ENCODE measurements at regions not wholly inside any gene's neighbourhood (a gene's known extent, or its start where the extent isn't known, plus 50 kb on each side); places are given as distances from the start of the nearest gene placed in this dataset.

DNA sequence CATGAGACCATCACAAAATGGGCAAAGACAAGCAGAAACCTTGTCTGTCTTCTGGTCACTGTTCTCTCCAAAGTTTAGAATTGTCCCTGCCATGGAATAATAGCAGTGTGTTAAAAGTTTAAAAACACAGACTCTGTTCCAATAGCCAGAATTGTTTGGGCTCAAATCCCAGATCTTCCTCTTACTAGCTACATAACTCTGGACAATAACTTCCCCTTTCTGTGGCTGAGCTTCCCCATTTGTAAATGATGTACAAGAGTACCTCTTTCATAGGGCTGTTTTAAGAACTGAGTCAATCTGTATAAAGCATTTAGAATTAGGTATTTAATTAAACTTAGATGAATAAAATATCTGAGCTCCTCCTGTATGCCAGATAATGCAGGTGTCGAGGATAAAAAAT, 623.0 kb downstream of the NTRK3 start:
- TF ChIP-seq POLR2AphosphoS5 (IDR thresholded peaks at IDR 0.05; ENCODE audit: borderline replicate concordance, low read depth, low read length) (no peak), EZH2 (IDR thresholded peaks at IDR 0.05) (no peak)
